ENCODE measurements at regions not wholly inside any gene's neighbourhood (a gene's known extent, or its start where the extent isn't known, plus 50 kb on each side); places are given as distances from the start of the nearest gene placed in this dataset.
"Not testable (repeated sequence)": the region's sequence is repeated elsewhere in the genome, so short reads cannot be mapped to it uniquely, and the experiment has no call there.

- no peak overlapping the region for H3K4me3 ChIP-seq (ENCODE audit: low read depth, low read length)
- TF ChIP-seq MYC (IDR thresholded peaks at IDR 0.05; ENCODE audit: low read depth, low read length) (no peak), POLR2A (IDR thresholded peaks at IDR 0.05; ENCODE audit: extremely low read depth, insufficient read length) (no peak)
- TF ChIP-seq, protein P1, sequence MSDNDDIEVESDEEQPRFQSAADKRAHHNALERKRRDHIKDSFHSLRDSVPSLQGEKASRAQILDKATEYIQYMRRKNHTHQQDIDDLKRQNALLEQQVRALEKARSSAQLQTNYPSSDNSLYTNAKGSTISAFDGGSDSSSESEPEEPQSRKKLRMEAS (IDR thresholded peaks at IDR 0.05; ENCODE audit: low read depth, low read length): no peak
- TF ChIP-seq, protein P2, sequence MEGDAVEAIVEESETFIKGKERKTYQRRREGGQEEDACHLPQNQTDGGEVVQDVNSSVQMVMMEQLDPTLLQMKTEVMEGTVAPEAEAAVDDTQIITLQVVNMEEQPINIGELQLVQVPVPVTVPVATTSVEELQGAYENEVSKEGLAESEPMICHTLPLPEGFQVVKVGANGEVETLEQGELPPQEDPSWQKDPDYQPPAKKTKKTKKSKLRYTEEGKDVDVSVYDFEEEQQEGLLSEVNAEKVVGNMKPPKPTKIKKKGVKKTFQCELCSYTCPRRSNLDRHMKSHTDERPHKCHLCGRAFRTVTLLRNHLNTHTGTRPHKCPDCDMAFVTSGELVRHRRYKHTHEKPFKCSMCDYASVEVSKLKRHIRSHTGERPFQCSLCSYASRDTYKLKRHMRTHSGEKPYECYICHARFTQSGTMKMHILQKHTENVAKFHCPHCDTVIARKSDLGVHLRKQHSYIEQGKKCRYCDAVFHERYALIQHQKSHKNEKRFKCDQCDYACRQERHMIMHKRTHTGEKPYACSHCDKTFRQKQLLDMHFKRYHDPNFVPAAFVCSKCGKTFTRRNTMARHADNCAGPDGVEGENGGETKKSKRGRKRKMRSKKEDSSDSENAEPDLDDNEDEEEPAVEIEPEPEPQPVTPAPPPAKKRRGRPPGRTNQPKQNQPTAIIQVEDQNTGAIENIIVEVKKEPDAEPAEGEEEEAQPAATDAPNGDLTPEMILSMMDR (IDR thresholded peaks at IDR 0.05; ENCODE audit: low read depth, low read length): no peak
- DNase-seq (ENCODE audit: low read depth): no peak
Observed at GRCh38 chr5:179464631-179465030, 85.7 kb upstream of the RUFY1 start.

DNA sequence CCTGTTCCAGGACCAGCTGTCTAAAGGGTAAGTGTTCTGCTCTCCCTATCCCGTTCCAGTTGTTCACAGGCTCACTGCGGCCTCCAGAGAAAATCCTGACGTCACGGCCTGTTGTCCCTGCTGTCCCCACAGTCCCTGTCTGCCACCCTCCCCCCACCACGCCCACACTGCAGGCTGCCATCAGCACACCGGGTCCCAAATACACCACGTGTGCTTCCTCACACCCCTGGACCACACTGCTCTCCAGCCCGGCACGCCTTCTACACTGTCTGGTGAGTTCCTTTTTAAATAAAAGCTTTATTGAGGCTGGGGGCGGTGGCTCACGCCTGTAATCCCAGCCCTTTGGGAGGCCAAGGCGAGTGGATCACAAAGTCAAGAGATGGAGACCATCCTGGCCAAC lies 88.3 kb upstream of the RUFY1 start:
- DNase-seq (ENCODE audit: low read depth): no peak
- TF ChIP-seq MYC (IDR thresholded peaks at IDR 0.05; ENCODE audit: low read depth, low read length) (no peak), POLR2A (IDR thresholded peaks at IDR 0.05; ENCODE audit: extremely low read depth, insufficient read length) (no peak)
- TF ChIP-seq, protein P1 (IDR thresholded peaks at IDR 0.05; ENCODE audit: low read depth, low read length): no peak
- TF ChIP-seq, protein P2 (IDR thresholded peaks at IDR 0.05; ENCODE audit: low read depth, low read length): no peak
- H3K4me3 ChIP-seq (ENCODE audit: low read depth, low read length): no peak overlapping the region

DNA sequence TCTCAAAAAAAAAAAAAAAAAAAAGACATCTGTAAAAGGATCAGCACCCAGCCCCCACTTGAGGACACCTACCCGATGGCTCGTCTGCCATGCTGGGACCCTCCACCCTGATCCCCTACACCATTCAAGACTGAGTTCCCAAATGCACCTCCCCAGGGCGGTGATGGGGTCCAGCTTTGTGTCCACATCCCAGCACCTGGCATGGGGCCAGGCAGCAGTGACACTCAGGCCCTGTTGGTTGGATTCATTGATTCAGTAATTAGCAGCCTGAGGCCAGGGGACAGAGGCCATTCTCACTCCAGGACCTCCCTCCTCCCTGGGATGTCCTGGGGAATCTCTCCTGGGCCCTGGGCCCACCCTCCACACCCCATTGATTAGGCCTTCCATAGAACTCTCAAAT lies 88.8 kb upstream of the RUFY1 start:
- no peak overlapping the region for H3K4me3 ChIP-seq (ENCODE audit: low read depth, low read length)
- DNase-seq (ENCODE audit: low read depth): no peak
- TF ChIP-seq, protein P2 (IDR thresholded peaks at IDR 0.05; ENCODE audit: low read depth, low read length): no peak
- no peak for TF ChIP-seq MYC (IDR thresholded peaks at IDR 0.05; ENCODE audit: low read depth, low read length)

DNA sequence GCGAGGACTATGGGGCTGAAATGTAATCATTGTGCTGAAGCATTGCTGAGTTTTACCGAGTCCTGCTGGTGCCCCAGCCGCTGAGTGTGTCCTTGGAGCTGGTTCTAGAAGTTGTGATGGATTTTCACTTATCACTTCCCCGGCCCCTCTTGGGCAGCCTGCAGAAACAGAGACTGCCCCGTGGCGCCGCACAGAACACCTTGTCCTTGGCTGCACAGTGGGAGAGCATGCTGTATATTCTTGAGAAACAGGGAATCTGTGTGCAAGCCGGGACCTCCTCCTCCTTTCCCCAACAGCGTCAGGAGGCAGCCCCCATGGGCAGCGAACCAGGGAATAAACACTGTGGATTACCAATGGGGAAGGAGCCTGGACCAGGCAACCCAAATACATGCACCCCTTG lies 90.6 kb upstream of the RUFY1 start:
- no peak for DNase-seq (ENCODE audit: low read depth)
- TF ChIP-seq POLR2A (IDR thresholded peaks at IDR 0.05; ENCODE audit: extremely low read depth, insufficient read length): no peak
- TF ChIP-seq, protein P2 (IDR thresholded peaks at IDR 0.05; ENCODE audit: low read depth, low read length): no peak
- TF ChIP-seq MYC (IDR thresholded peaks at IDR 0.05; ENCODE audit: low read depth, low read length): no peak
- TF ChIP-seq, protein P1 (IDR thresholded peaks at IDR 0.05; ENCODE audit: low read depth, low read length): no peak
- H3K4me3 ChIP-seq (ENCODE audit: low read depth, low read length): no peak overlapping the region

GRCh38 chr5:179457612-179458011 lies 92.7 kb upstream of the RUFY1 start:
- TF ChIP-seq, protein P1 (IDR thresholded peaks at IDR 0.05; ENCODE audit: low read depth, low read length): no peak
- TF ChIP-seq MYC (IDR thresholded peaks at IDR 0.05; ENCODE audit: low read depth, low read length): no peak
- TF ChIP-seq, protein P2 (IDR thresholded peaks at IDR 0.05; ENCODE audit: low read depth, low read length): no peak
- TF ChIP-seq POLR2A (IDR thresholded peaks at IDR 0.05; ENCODE audit: extremely low read depth, insufficient read length): no peak
- no peak for DNase-seq (ENCODE audit: low read depth)
- no peak overlapping the region for H3K4me3 ChIP-seq (ENCODE audit: low read depth, low read length)

DNA sequence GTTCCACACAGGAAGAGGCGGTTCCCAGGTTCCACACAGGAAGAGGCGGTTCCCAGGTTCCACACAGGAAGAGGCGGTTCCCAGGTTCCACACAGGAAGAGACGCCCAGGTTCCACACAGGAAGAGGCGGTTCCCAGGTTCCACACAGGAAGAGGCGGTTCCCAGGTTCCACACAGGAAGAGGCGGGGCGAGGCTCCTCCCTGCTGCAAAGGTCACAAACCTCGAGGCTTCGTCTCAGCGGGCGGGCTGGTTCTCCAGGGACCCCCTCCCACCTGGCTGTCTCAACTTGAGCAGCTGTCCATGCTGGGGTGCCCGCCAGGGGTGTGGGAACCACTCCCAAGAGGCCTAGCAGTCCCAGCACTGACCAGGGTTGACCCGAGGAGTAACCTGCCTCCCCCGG lies 94.3 kb upstream of the RUFY1 start:
- not testable (repeated sequence) for DNase-seq (ENCODE audit: low read depth)

More for the DNA sequence above, 94.3 kb upstream of the RUFY1 start:
- not testable (repeated sequence) for H3K4me3 ChIP-seq (ENCODE audit: low read depth, low read length)
